22Rv1 (cell line): ENCODE measurements at regions not wholly inside any gene's neighbourhood (a gene's known extent, or its start where the extent isn't known, plus 50 kb on each side); places are given as distances from the start of the nearest gene placed in this dataset.

Source experiments
- H3K27ac ChIP-seq: fragments of 450-650 bp; 2 replicates; pipeline ENCODE4 v1.5.1; 2017
- ZFX ChIP-seq: fragments of 450-650 bp; IDR thresholded peaks from 2 replicates; pipeline ENCODE4 v1.6.1; 2017; ENCODE audit warnings: antibody characterized with exemption, borderline replicate concordance
- TF ChIP-seq, protein P1 (sequence below): fragments of 450-650 bp; IDR thresholded peaks from 2 replicates; pipeline ENCODE4 v1.5.1; 2017; ENCODE audit warnings: mild to moderate bottlenecking

GRCh38 chr7:54843841-54844355, 84.9 kb upstream of the SEC61G start:
- no peak overlapping the region for H3K27ac ChIP-seq
- TF ChIP-seq ZFX = no peak
- TF ChIP-seq, protein P1, sequence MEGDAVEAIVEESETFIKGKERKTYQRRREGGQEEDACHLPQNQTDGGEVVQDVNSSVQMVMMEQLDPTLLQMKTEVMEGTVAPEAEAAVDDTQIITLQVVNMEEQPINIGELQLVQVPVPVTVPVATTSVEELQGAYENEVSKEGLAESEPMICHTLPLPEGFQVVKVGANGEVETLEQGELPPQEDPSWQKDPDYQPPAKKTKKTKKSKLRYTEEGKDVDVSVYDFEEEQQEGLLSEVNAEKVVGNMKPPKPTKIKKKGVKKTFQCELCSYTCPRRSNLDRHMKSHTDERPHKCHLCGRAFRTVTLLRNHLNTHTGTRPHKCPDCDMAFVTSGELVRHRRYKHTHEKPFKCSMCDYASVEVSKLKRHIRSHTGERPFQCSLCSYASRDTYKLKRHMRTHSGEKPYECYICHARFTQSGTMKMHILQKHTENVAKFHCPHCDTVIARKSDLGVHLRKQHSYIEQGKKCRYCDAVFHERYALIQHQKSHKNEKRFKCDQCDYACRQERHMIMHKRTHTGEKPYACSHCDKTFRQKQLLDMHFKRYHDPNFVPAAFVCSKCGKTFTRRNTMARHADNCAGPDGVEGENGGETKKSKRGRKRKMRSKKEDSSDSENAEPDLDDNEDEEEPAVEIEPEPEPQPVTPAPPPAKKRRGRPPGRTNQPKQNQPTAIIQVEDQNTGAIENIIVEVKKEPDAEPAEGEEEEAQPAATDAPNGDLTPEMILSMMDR = no peak

DNA sequence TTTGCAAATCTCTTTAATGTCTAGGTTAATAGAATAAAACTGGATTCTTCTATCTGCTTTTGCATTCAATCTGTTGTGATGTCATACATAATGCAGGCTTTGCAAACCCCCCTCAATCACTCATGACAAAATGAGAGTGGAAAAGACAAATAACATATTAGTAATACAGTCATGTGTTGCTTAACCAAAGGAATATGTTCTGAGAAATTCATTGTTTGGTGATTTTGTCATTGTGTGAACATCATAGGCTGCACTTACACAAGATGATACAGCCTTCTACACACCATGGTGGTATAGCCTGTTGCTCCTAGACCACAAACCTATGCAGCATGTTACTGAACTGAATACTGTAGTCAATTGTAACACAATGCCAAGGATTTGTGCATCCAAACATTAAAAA, 87.3 kb upstream of the SEC61G start:
- H3K27ac ChIP-seq = no peak overlapping the region
- TF ChIP-seq ZFX = no peak
- TF ChIP-seq, protein P1 = no peak

DNA sequence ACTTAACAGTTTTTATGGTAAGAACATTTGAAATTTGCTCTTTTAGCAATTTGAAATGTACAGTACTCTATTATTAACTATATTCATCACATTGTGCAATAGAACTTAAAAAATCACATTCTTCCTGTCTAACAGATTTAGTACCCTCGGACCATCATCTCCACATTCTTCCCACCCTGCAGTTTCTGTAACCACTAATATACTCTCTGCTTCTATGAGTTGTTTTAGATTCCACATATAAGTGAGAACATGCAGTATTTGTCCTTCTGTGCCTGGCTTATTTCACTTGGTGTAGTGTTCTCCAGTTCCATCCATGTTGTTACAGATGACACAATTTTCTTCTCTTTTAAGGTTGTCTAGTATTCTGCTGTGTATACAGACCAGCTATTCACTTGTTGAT, 88.9 kb upstream of the SEC61G start:
- no peak overlapping the region for H3K27ac ChIP-seq
- TF ChIP-seq, protein P1 = no peak
- no peak for TF ChIP-seq ZFX

DNA sequence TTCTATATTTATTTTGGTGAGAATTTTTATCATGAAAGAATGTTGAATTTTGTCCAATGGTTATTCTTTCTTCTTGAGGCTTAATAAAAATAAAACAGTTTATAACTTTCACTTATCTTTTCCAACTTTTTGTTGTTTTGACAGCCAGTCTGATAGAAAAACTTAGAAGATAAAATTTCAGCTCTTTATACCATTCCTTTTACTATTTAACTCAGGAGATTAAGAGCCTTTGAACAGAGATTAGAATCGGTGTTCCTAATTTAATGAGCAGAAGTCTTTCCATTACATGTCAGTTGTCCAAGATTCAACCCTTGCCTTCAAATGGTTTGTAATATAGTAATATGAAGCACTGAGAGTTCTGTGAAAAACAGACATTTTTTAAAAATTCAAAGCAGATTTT, 97.8 kb upstream of the SEC61G start:
- TF ChIP-seq ZFX = no peak
- TF ChIP-seq, protein P1 = no peak
- no peak overlapping the region for H3K27ac ChIP-seq

GRCh38 chr7:54857294-54857693, 98.3 kb upstream of the SEC61G start:
- TF ChIP-seq ZFX = no peak
- TF ChIP-seq, protein P1 = no peak
- no peak overlapping the region for H3K27ac ChIP-seq

- TF ChIP-seq, protein P1 = no peak
- no peak for TF ChIP-seq ZFX
Measured at GRCh38 chr7:54858008-54858692, 99.1 kb upstream of the SEC61G start.

GRCh38 chr7:54859066-54859465, 100.1 kb upstream of the SEC61G start:
- no peak overlapping the region for H3K27ac ChIP-seq
- TF ChIP-seq, protein P1 = no peak
- no peak for TF ChIP-seq ZFX

More at GRCh38 chr7:54858008-54858692, 99.1 kb upstream of the SEC61G start:
- H3K27ac ChIP-seq = no peak overlapping the region
